Uterus (tissue), 2 donors: ENCODE measurements at regions not wholly inside any gene's neighbourhood (a gene's known extent, or its start where the extent isn't known, plus 50 kb on each side); places are given as distances from the start of the nearest gene placed in this dataset.

Experiments used
- CTCF ChIP-seq, 4 experiments: fragments of 200-600 bp in 2 of 4; fragments of 450-650 bp in 2 of 4; sonication (generic) in 2 of 4; IDR thresholded peaks; one replicate each; pipeline ENCODE4 v1.5.1; 2016 to 2019; ENCODE audit warnings: antibody characterized with exemption in 4 of 4, mild to moderate bottlenecking in 2 of 4, moderate library complexity in 1 of 4
- POLR2A ChIP-seq, 2 donors: fragments of 450-650 bp; IDR thresholded peaks; one replicate each; pipeline ENCODE4 v1.6.1; 2016; ENCODE audit warnings: antibody characterized with exemption in 2 of 2, mild to moderate bottlenecking in 1 of 2, moderate library complexity in 1 of 2

GRCh38 chr6:45786355-45786781, 229.3 kb downstream of the CLIC5 start:
- TF ChIP-seq CTCF (IDR thresholded peaks at IDR 0.05) (no peak), POLR2A (IDR thresholded peaks at IDR 0.05) (no peak)
